HS-27A (cell line): ENCODE measurements at regions not wholly inside any gene's neighbourhood (a gene's known extent, or its start where the extent isn't known, plus 50 kb on each side); places are given as distances from the start of the nearest gene placed in this dataset.
"Not testable (repeated sequence)": the region's sequence is repeated elsewhere in the genome, so short reads cannot be mapped to it uniquely, and the experiment has no call there.

Experiments
- DNase-seq: peaks from one replicate; pipeline ENCODE4 v3.0.0-alpha.2; 2012; ENCODE audit warnings: low read depth, missing footprints

- DNase-seq: peak; percentile 19
Measured at GRCh38 chr4:159410076-159410777, 307.3 kb downstream of the RAPGEF2 start.

GRCh38 chr4:159410891-159411290, 308.0 kb downstream of the RAPGEF2 start:
- no peak for DNase-seq

- DNase-seq: no peak
Measured at GRCh38 chr4:159413306-159413943, 310.5 kb downstream of the RAPGEF2 start.

DNA sequence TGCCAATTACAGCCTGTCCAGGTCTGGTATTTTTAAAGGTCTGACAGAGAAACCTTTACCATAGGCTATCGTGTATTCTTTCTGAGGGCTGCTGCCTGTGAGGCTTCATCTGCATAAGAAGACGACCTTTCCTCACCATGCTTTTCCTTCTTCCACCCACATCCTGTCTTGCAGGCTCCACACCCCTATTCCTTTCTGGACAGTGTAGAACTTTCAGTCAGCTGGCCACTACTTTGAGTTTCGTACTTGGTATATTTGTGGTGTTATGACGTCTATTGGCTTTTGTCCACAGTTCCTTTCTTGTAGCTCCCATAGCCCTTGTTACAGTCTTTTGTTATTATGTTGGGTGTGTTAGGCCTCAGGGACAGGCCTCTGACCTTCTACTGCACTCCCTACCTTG, 311.4 kb downstream of the RAPGEF2 start:
- DNase-seq: no peak

- DNase-seq: no peak
Measured at GRCh38 chr4:159416073-159416472, 313.2 kb downstream of the RAPGEF2 start.

GRCh38 chr4:159416996-159417395, 314.1 kb downstream of the RAPGEF2 start:
- no peak for DNase-seq

- no peak for DNase-seq
Measured at GRCh38 chr4:159420162-159421057, 317.5 kb downstream of the RAPGEF2 start.

DNA sequence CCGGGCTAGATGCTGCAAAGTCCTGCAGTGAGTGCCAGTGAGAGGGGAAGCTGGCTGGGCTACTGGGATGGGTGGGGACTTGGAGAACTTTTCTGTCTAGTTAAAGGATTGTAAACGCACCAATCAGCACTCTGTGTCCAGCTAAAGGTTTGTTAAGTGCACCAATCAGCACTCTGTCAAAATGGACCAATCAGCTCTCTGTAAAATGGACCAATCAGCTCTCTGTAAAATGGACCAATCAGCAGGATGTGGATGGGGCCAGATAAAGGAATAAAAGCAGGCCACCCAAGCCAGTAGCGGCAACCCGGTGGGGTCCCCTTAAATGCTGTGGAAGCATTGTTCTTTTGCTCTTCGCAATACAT, 318.2 kb downstream of the RAPGEF2 start:
- not testable (repeated sequence) for DNase-seq

DNA sequence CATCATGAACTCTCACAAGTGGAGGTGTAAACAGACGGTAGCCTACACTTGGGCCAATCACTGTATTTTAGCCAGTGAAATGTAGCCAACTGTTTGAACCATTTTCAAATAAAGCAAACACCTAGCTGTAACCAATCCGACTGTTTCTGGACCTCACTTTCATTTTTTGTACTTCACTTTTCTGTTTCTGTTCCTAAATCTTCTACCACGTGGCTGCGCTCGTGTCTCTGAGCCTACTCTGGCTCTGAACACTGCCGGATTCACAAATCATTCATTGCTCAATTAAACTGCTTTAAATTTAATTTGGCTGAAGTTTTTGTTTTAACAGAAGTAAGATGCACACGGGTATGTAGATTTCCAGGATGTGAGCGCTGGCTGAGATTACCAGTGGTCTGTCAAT, 319.1 kb downstream of the RAPGEF2 start:
- DNase-seq: no peak

DNA sequence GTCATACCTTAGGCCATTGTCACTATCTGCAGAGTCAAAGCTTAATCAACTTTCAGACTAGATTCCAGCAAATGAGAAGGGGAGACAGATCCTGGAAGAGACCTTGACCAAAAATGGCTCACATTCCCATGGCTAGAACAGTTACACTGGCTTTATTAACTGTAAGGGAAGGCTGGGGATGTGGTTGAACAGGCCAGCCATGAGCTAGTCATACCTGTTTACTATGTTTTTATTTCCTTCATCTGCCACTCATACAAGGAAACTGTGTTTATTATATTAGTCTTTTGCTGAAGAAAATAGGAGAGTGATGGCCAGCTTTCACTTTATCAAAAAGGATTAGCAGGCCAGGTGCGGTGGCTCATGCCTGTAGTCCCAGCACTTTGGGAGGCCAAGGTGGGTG, 319.7 kb downstream of the RAPGEF2 start:
- no peak for DNase-seq

- no peak for DNase-seq
Measured at GRCh38 chr4:159425737-159426305, 322.9 kb downstream of the RAPGEF2 start.

- no peak for DNase-seq
Measured at GRCh38 chr4:159428293-159428692, 325.4 kb downstream of the RAPGEF2 start.

DNA sequence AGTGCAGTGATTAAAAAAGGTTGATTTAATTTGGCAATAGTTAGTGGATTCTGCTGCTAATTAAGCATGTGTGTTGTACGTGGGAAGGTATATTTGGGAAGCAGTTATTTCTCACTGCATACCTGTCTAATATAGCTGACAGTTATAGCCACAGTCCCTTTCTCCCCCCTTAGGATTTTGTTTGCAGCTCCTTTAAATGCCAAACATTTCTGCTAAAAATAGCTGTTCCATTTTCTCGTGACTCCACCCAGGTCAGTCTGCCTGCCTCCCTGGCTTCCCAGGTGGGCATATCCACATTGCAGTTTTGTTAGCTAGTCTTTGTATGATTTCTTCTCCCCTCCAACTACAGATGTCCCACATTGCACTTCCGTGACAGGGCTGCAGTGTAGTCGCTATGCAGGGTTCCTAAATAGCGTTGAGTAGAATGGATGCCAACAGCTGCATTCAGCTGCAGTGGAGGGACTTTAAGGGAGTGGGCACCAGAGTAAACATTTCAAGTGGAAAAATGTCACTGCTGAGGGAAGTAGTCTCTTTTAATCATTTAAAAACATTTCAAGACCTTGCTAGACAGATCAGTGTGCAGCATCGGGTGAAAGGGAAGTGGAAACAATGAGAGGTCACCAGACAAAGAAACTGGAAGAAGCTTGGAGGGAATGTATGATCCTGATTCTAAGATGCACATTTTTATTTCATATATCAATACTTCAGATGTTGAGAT, 326.3 kb downstream of the RAPGEF2 start:
- no peak for DNase-seq

GRCh38 chr4:159429693-159430035, 326.8 kb downstream of the RAPGEF2 start:
- DNase-seq: no peak

DNA sequence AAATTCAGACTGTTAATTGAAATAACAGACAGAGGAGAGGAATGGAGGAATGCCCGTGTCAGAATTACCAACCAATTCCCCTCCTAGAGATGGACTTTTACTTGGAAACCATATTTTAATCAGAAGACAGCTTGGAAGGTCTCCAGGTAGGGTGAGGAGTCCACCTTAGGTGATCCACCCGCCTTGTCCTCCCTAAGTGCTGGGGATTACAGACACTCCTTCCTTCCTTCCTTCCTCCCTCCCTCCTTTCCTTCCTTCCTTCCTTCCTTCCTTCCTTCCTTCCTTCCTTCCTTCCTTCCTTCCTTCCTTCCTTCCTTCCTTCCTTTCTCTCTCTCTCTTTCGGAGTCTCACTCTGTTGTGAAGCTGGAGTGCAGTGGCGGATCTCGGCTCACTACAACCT, 328.0 kb downstream of the RAPGEF2 start:
- no peak for DNase-seq

DNA sequence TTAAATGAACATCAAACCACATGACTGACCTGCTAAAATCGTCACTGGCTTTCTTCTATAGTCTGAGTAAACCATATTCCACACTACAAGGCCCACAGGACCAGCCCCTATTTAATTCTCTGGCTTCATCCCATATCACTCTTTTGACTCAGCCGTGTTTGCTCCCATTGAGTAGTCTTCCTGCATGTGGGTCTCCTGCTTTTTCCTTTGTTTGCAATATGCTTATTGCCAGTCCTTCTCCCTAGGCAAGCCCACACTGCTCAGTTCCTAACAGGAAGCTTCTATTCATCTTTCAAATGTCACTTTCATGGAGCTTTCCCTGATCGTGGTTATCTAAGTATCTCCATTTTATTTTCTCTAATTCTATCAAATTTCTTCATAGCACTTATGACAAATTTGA, 329.6 kb downstream of the RAPGEF2 start:
- DNase-seq: no peak

GRCh38 chr4:159433337-159433736, 330.5 kb downstream of the RAPGEF2 start:
- no peak for DNase-seq

DNA sequence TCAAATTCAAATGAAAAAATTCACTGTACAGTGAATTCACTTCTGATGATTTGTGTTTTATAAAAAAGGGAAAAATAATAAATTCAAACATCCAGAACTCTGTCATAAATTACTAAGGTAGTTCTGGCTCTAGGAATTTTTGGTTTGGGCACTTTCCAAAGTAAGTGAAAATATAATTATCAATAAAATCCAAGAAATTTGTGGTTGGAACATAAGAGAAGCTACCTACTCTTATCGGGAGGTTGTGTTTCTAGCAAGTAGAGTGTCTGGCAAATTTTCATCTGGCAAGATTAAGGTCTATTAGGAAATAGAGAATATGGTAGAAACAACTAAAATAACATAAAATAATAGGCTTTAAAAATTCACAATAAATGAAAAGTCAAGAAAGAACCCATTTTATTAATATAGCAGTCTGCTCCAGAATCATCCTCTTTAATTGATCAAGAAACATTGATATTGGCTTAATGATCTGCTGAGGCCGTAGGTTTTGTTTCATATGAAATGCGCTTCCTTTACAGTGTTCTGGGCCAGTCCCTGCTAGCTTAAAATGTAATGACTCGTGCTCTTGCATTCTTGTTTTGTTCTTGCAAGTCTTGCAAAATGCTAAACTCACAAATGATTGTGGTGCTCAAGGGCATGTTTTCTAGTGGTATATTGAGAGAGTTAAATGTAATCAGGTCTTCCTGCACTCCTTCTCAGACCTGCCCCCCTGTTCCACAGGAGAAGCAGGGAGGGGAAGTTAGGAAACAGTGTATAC, 331.4 kb downstream of the RAPGEF2 start:
- DNase-seq: no peak

DNA sequence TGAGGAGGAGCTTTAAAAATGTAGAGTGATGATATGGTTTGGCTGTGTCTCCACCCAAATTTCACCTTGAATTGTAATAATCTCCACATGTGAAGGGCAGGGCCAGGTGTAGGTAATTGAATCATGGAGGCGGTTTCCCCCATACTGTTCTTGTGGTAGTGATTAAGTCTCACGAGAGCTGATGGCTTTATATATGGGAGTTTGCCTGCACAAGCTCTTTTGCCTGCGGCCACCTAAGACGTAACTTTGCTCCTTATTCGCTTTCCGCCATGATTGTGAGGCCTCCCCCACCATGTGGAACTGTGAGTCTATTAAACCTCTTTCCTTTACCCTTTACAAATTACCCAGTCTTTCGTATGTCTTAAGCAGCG, 332.0 kb downstream of the RAPGEF2 start:
- no peak for DNase-seq

- no peak for DNase-seq
Measured at GRCh38 chr4:159435561-159436023, 332.7 kb downstream of the RAPGEF2 start.

GRCh38 chr4:159443975-159444374, 341.1 kb downstream of the RAPGEF2 start:
- no peak for DNase-seq
